DMS53 (cell line): ENCODE measurements at regions not wholly inside any gene's neighbourhood (a gene's known extent, or its start where the extent isn't known, plus 50 kb on each side); places are given as distances from the start of the nearest gene placed in this dataset.

ENCODE experiments used
- DNase-seq: peaks from one replicate; lab custom pipeline; 2025; lab: John Stamatoyannopoulos, UW

GRCh38 chr2:217162533-217162932, 302.7 kb upstream of the TNP1 start:
- peak; percentile 72 for DNase-seq

GRCh38 chr2:217160978-217161973, 301.4 kb upstream of the TNP1 start:
- no peak for DNase-seq

GRCh38 chr2:217160103-217160743, 300.4 kb upstream of the TNP1 start:
- DNase-seq, result no peak

GRCh38 chr2:217158928-217159327, 299.1 kb upstream of the TNP1 start:
- DNase-seq, result no peak

GRCh38 chr2:217157581-217157980, 297.7 kb upstream of the TNP1 start:
- no peak for DNase-seq

- DNase-seq, result no peak
Observed at GRCh38 chr2:217156801-217157200, 296.9 kb upstream of the TNP1 start.

GRCh38 chr2:217154923-217155322, 295.1 kb upstream of the TNP1 start:
- DNase-seq, result no peak

- DNase-seq, result no peak
Observed at GRCh38 chr2:217153510-217153909, 293.6 kb upstream of the TNP1 start.

- DNase-seq, result no peak
Observed at GRCh38 chr2:217152831-217153230, 293.0 kb upstream of the TNP1 start.

GRCh38 chr2:217151509-217152206, 291.8 kb upstream of the TNP1 start:
- DNase-seq, result no peak

- DNase-seq, result no peak
Observed at GRCh38 chr2:217150236-217150635, 290.4 kb upstream of the TNP1 start.

GRCh38 chr2:217149087-217149660, 289.3 kb upstream of the TNP1 start:
- DNase-seq, result no peak

GRCh38 chr2:217147818-217148217, 288.0 kb upstream of the TNP1 start:
- no peak for DNase-seq

GRCh38 chr2:217146956-217147355, 287.1 kb upstream of the TNP1 start:
- DNase-seq, result no peak

- DNase-seq, result peak; percentile 69
Observed at GRCh38 chr2:217142649-217143266, 282.9 kb upstream of the TNP1 start.

GRCh38 chr2:217138284-217138683, 278.4 kb upstream of the TNP1 start:
- no peak for DNase-seq

GRCh38 chr2:217127744-217128143, 267.9 kb upstream of the TNP1 start:
- DNase-seq, result no peak

- DNase-seq, result no peak
Observed at GRCh38 chr2:217125014-217125413, 265.1 kb upstream of the TNP1 start.

- DNase-seq, result no peak
Observed at GRCh38 chr2:217124050-217124449, 264.2 kb upstream of the TNP1 start.

GRCh38 chr2:217121565-217121964, 261.7 kb upstream of the TNP1 start:
- no peak for DNase-seq

- no peak for DNase-seq
Observed at GRCh38 chr2:217120429-217120828, 260.6 kb upstream of the TNP1 start.
